ENCODE measurements at regions not wholly inside any gene's neighbourhood (a gene's known extent, or its start where the extent isn't known, plus 50 kb on each side); places are given as distances from the start of the nearest gene placed in this dataset.

DNA sequence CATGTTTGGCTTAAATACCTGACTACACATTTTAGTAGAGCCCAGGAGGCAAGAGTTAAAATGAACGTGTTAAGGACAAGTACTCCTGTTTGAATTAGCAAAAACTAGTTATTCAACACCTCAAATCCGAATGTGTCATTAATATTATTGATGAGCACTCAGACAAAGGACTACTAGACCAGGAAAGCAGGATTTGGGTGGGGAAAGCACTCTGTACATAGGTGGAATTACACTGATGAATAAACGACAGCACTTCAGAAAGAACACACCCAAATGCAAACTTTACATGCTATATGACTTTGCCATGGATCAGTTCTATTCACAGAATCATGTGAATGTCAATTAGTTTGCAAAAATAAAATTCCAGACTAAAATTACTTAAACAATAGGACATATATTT lies 95.1 kb upstream of the CAV2 start:
- Histone ChIP-seq H2AFZ (no peak overlapping the region), H3K9me2 (ENCODE audit: insufficient read depth) (no peaks in the 10 kb centered on the region), H3K4me2 (no peak overlapping the region), H3K27me3 (ENCODE audit: insufficient read depth, low read depth) (no peaks in the 10 kb centered on the region), H3K4me3 (no peak overlapping the region), H4K20me1 (ENCODE audit: insufficient read depth) (no peaks in the 10 kb centered on the region), H3K4me1 (replicated peaks; ENCODE audit: insufficient read depth) (peaks cover 10% of the 10 kb centered on the region), H3K27ac (no peak overlapping the region), H3K36me3 (ENCODE audit: low read depth) (no peaks in the 10 kb centered on the region), H3F3A (ENCODE audit: insufficient read depth, low read depth) (no peaks in the 10 kb centered on the region; the same call in 1 of the 2 replicates), H3K9me3 (ENCODE audit: insufficient read depth, low read depth) (no peaks in the 10 kb centered on the region; the same call in 1 of the 2 replicates), H3K79me2 (ENCODE audit: low read depth) (no peaks in the 10 kb centered on the region)
- no TSS peak for BruUV-seq (replicated peaks)
- POLR2A ChIA-PET (ENCODE audit: unreplicated experiment), result no interaction called here
- intact Hi-C loops (cut with micrococcal nuclease; ENCODE audit: unreplicated experiment), result no loop called here
- DNase-seq, result no peak
- CTCF ChIA-PET, result no interaction called here
- no peak for TF ChIP-seq EZH2 (IDR thresholded peaks at IDR 0.05; ENCODE audit: low read depth)
- TF ChIP-seq, protein P1, sequence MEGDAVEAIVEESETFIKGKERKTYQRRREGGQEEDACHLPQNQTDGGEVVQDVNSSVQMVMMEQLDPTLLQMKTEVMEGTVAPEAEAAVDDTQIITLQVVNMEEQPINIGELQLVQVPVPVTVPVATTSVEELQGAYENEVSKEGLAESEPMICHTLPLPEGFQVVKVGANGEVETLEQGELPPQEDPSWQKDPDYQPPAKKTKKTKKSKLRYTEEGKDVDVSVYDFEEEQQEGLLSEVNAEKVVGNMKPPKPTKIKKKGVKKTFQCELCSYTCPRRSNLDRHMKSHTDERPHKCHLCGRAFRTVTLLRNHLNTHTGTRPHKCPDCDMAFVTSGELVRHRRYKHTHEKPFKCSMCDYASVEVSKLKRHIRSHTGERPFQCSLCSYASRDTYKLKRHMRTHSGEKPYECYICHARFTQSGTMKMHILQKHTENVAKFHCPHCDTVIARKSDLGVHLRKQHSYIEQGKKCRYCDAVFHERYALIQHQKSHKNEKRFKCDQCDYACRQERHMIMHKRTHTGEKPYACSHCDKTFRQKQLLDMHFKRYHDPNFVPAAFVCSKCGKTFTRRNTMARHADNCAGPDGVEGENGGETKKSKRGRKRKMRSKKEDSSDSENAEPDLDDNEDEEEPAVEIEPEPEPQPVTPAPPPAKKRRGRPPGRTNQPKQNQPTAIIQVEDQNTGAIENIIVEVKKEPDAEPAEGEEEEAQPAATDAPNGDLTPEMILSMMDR (conservative IDR thresholded peaks at IDR 0.05), result no peak

- Histone ChIP-seq H3K9me3 (ENCODE audit: insufficient read depth, low read depth) (no peaks in the 10 kb centered on the region; the same call in 1 of the 2 replicates), H3K9me2 (ENCODE audit: insufficient read depth) (no peaks in the 10 kb centered on the region), H4K20me1 (ENCODE audit: insufficient read depth) (no peaks in the 10 kb centered on the region), H3K4me1 (replicated peaks; ENCODE audit: insufficient read depth) (no peaks in the 10 kb centered on the region), H3K79me2 (ENCODE audit: low read depth) (no peaks in the 10 kb centered on the region), H3F3A (ENCODE audit: insufficient read depth, low read depth) (no peaks in the 10 kb centered on the region), H3K27me3 (ENCODE audit: insufficient read depth, low read depth) (no peaks in the 10 kb centered on the region), H2AFZ (no peak overlapping the region), H3K4me2 (no peak overlapping the region), H3K27ac (no peak overlapping the region), H3K4me3 (no peak overlapping the region), H3K36me3 (ENCODE audit: low read depth) (no peaks in the 10 kb centered on the region)
- TF ChIP-seq EZH2 (IDR thresholded peaks at IDR 0.05; ENCODE audit: low read depth), result no peak
- TF ChIP-seq, protein P1 (conservative IDR thresholded peaks at IDR 0.05), result no peak
- BruUV-seq (replicated peaks), result no TSS peak
- no peak for DNase-seq
- POLR2A ChIA-PET (ENCODE audit: unreplicated experiment), result no interaction called here
- intact Hi-C loops (cut with micrococcal nuclease; ENCODE audit: unreplicated experiment), result no loop called here
- CTCF ChIA-PET, result no interaction called here
These were observed 93.7 kb upstream of the CAV2 start for GRCh38 chr7:116405810-116406209.

- Histone ChIP-seq H3K27me3 (ENCODE audit: insufficient read depth, low read depth) (no peaks in the 10 kb centered on the region), H2AFZ (no peak overlapping the region), H3K4me3 (no peak overlapping the region), H3F3A (ENCODE audit: insufficient read depth, low read depth) (no peaks in the 10 kb centered on the region), H3K79me2 (ENCODE audit: low read depth) (no peaks in the 10 kb centered on the region), H3K4me2 (no peak overlapping the region), H3K9me3 (ENCODE audit: insufficient read depth, low read depth) (no peaks in the 10 kb centered on the region), H4K20me1 (ENCODE audit: insufficient read depth) (no peaks in the 10 kb centered on the region), H3K27ac (no peak overlapping the region), H3K36me3 (ENCODE audit: low read depth) (no peaks in the 10 kb centered on the region), H3K4me1 (replicated peaks; ENCODE audit: insufficient read depth) (no peaks in the 10 kb centered on the region), H3K9me2 (ENCODE audit: insufficient read depth) (no peaks in the 10 kb centered on the region)
- no TSS peak for BruUV-seq (replicated peaks)
- POLR2A ChIA-PET (ENCODE audit: unreplicated experiment), result no interaction called here
- TF ChIP-seq, protein P1 (conservative IDR thresholded peaks at IDR 0.05), result no peak
- TF ChIP-seq EZH2 (IDR thresholded peaks at IDR 0.05; ENCODE audit: low read depth), result no peak
- DNase-seq, result no peak
- intact Hi-C loops (cut with micrococcal nuclease; ENCODE audit: unreplicated experiment), result no loop called here
- CTCF ChIA-PET, result no interaction called here
These were observed 92.4 kb upstream of the CAV2 start for GRCh38 chr7:116407165-116407564.

All from PC-9 (cell line).